ENCODE measurements at regions not wholly inside any gene's neighbourhood (a gene's known extent, or its start where the extent isn't known, plus 50 kb on each side); places are given as distances from the start of the nearest gene placed in this dataset.

GRCh38 chr15:46117071-46117470 lies 482.2 kb downstream of the SQOR start:
- no peak overlapping the region for H2BK120ac ChIP-seq (ENCODE audit: low read depth, low read length, poor library complexity, severe bottlenecking)
- H3K79me1 ChIP-seq (ENCODE audit: insufficient read depth, low read depth, low read length, poor library complexity, severe bottlenecking): no peaks in the 10 kb centered on the region
- no peak overlapping the region for H3K56ac ChIP-seq (ENCODE audit: insufficient read length, low read depth, low read length)
- H3K27me3 ChIP-seq (ENCODE audit: insufficient read depth, low read length): no peaks in the 10 kb centered on the region
- H3K4me1 ChIP-seq (ENCODE audit: insufficient read depth, low read length): no peaks in the 10 kb centered on the region
- no peaks in the 10 kb centered on the region for H3K79me2 ChIP-seq (ENCODE audit: insufficient read depth, low read length)
- H3K4ac ChIP-seq (ENCODE audit: low read depth, low read length): no peak overlapping the region
- no peaks in the 10 kb centered on the region for H3K36me3 Mint-ChIP-seq (ENCODE audit: insufficient read depth in 1 of 3, low read depth in 3 of 3)
- no peak overlapping the region for H2BK12ac ChIP-seq (ENCODE audit: insufficient read length, low read depth, low read length)
- no peak overlapping the region for H2AFZ ChIP-seq (ENCODE audit: low read length)
- H3K4me3 Mint-ChIP-seq: no peak overlapping the region
- H3K9ac ChIP-seq (ENCODE audit: extremely low read depth, insufficient read length, low read length): no peak overlapping the region
- H4K8ac ChIP-seq (replicated peaks; ENCODE audit: insufficient read length, low read depth, low read length): no peak overlapping the region
- H3K27me3 Mint-ChIP-seq (ENCODE audit: low read depth): no peaks in the 10 kb centered on the region
- no peak overlapping the region for H2BK5ac ChIP-seq (ENCODE audit: insufficient read length, low read length)
- no peak for DNase-seq
- no peak overlapping the region for H3K27ac Mint-ChIP-seq
- TF ChIP-seq CTCF (conservative IDR thresholded peaks at IDR 0.05): no peak
- no peak overlapping the region for H2AK5ac ChIP-seq (ENCODE audit: insufficient read length, low read length)
- no peak overlapping the region for H4K91ac ChIP-seq (ENCODE audit: insufficient read length, low read depth, low read length)
- H3K9me3 ChIP-seq (ENCODE audit: control insufficient read depth, low read depth, low read length): no peaks in the 10 kb centered on the region
- H3T11ph ChIP-seq (ENCODE audit: low read length): no peak overlapping the region
- H3K4me1 Mint-ChIP-seq: peaks cover 0 to 3% of the 10 kb centered on the region in 2 experiments; a peak in 2 of 4 replicates
- H3K23ac ChIP-seq (ENCODE audit: insufficient read length, low read depth, low read length): no peak overlapping the region
- no peak overlapping the region for H3K4me2 ChIP-seq (ENCODE audit: insufficient read depth, insufficient read length, low read length)
- H3K9me3 Mint-ChIP-seq: peaks cover 12 to 22% of the 10 kb centered on the region in 2 experiments
- no peak overlapping the region for H3K27ac ChIP-seq (ENCODE audit: insufficient read length, low read depth, low read length)
- H2BK20ac ChIP-seq (ENCODE audit: low read depth, low read length, poor library complexity, severe bottlenecking): no peak overlapping the region
- no peak overlapping the region for H2BK15ac ChIP-seq (ENCODE audit: low read depth, low read length)
- no peak overlapping the region for H3K18ac ChIP-seq (ENCODE audit: insufficient read length, low read depth, low read length)
- no peak overlapping the region for H4K5ac ChIP-seq (ENCODE audit: insufficient read length, low read depth, low read length)
- no peaks in the 10 kb centered on the region for H4K20me1 ChIP-seq (ENCODE audit: control insufficient read depth, insufficient read depth, insufficient read length)
- no peak overlapping the region for H3K14ac ChIP-seq (ENCODE audit: insufficient read depth, low read length)
- no peaks in the 10 kb centered on the region for H3K23me2 ChIP-seq (ENCODE audit: insufficient read length, low read depth, low read length, poor library complexity, severe bottlenecking)

Measured in H9 (cell line).